H9 (cell line): ENCODE measurements at regions not wholly inside any gene's neighbourhood (a gene's known extent, or its start where the extent isn't known, plus 50 kb on each side); places are given as distances from the start of the nearest gene placed in this dataset.

Experiments
- DNase-seq: peaks from one replicate; pipeline ENCODE4 v3.0.0-alpha.2; 2017
- H2AFZ ChIP-seq: one replicate; pipeline ENCODE4 v1.6.1; 2013; ENCODE audit warnings: mild to moderate bottlenecking, low read length, control low read depth, moderate library complexity
- H2AK5ac ChIP-seq: 2 replicates; pipeline ENCODE4 v1.6.1; 2013; ENCODE audit warnings: low read length, control low read depth, mixed read lengths; ENCODE audit not compliant: insufficient read length
- H2BK120ac ChIP-seq: one replicate; pipeline ENCODE4 v1.6.1; 2013; ENCODE audit warnings: low read depth, mild to moderate bottlenecking, low read length, control low read depth, inconsistent platforms; ENCODE audit not compliant: poor library complexity, severe bottlenecking
- H2BK12ac ChIP-seq: 2 replicates; pipeline ENCODE4 v1.6.1; 2013; ENCODE audit warnings: low read length, control low read depth, mixed read lengths, low read depth; ENCODE audit not compliant: insufficient read length
- H2BK15ac ChIP-seq: 2 replicates; pipeline ENCODE4 v1.6.1; 2013; ENCODE audit warnings: low read depth, low read length, control low read depth
- H2BK20ac ChIP-seq: one replicate; pipeline ENCODE4 v1.6.1; 2013; ENCODE audit warnings: low read depth, mild to moderate bottlenecking, low read length, control low read depth, inconsistent platforms; ENCODE audit not compliant: poor library complexity, severe bottlenecking
- H2BK5ac ChIP-seq: 2 replicates; pipeline ENCODE4 v1.6.1; 2013; ENCODE audit warnings: low read length, control low read depth, mixed read lengths; ENCODE audit not compliant: insufficient read length
- H3K14ac ChIP-seq: 2 replicates; pipeline ENCODE4 v1.6.1; 2013; ENCODE audit warnings: low read length, control low read depth; ENCODE audit not compliant: insufficient read depth
- H3K18ac ChIP-seq: 2 replicates; pipeline ENCODE4 v1.6.1; 2013; ENCODE audit warnings: low read depth, mild to moderate bottlenecking, mixed read lengths, low read length, control low read depth; ENCODE audit not compliant: insufficient read length
- H3K23ac ChIP-seq: 2 replicates; pipeline ENCODE4 v1.6.1; 2013; ENCODE audit warnings: low read length, control low read depth, mixed read lengths, low read depth; ENCODE audit not compliant: insufficient read length
- H3K23me2 ChIP-seq: 2 replicates; pipeline ENCODE4 v1.6.1; 2013; ENCODE audit warnings: low read depth, mild to moderate bottlenecking, mixed read lengths, low read length, control low read depth; ENCODE audit not compliant: insufficient read length, poor library complexity, severe bottlenecking
- H3K27ac ChIP-seq: 2 replicates; pipeline ENCODE4 v1.5.1; 2013; ENCODE audit warnings: low read length, control low read depth, mixed read lengths, low read depth; ENCODE audit not compliant: insufficient read length
- H3K27me3 ChIP-seq: 2 replicates; pipeline ENCODE4 v1.6.1; 2013; ENCODE audit warnings: low read length, control low read depth, inconsistent platforms; ENCODE audit not compliant: insufficient read depth
- H3K4ac ChIP-seq: 2 replicates; pipeline ENCODE4 v1.6.1; 2013; ENCODE audit warnings: low read depth, mild to moderate bottlenecking, control low read depth, inconsistent platforms, low read length, moderate library complexity
- H3K4me1 ChIP-seq: 2 replicates; pipeline ENCODE4 v1.6.1; 2013; ENCODE audit warnings: low read length, control low read depth, inconsistent platforms; ENCODE audit not compliant: insufficient read depth
- H3K4me2 ChIP-seq: 2 replicates; pipeline ENCODE4 v1.6.1; 2013; ENCODE audit warnings: low read length, control low read depth, mixed read lengths; ENCODE audit not compliant: insufficient read length, insufficient read depth
- H3K56ac ChIP-seq: 2 replicates; pipeline ENCODE4 v1.6.1; 2013; ENCODE audit warnings: low read depth, mild to moderate bottlenecking, mixed read lengths, low read length, control low read depth; ENCODE audit not compliant: insufficient read length
- H3K79me1 ChIP-seq: 2 replicates; pipeline ENCODE4 v1.6.1; 2013; ENCODE audit warnings: low read depth, mild to moderate bottlenecking, moderate library complexity, low read length, control low read depth, inconsistent platforms; ENCODE audit not compliant: insufficient read depth, poor library complexity, severe bottlenecking
- H3K79me2 ChIP-seq: 2 replicates; pipeline ENCODE4 v1.6.1; 2013; ENCODE audit warnings: low read length, control low read depth, inconsistent platforms; ENCODE audit not compliant: insufficient read depth
- H3K9ac ChIP-seq: 2 replicates; pipeline ENCODE4 v1.6.1; 2013; ENCODE audit warnings: low read length, control low read depth, mixed read lengths; ENCODE audit not compliant: insufficient read length; ENCODE audit errors: extremely low read depth
- H3K9me3 ChIP-seq: one replicate; pipeline ENCODE4 v1.6.1; 2013; ENCODE audit warnings: low read depth, low read length, inconsistent platforms; ENCODE audit not compliant: control insufficient read depth
- H3T11ph ChIP-seq: one replicate; pipeline ENCODE4 v1.6.1; 2013; ENCODE audit warnings: mild to moderate bottlenecking, low read length, control low read depth, inconsistent platforms
- H4K20me1 ChIP-seq: one replicate; pipeline ENCODE4 v1.6.1; 2013; ENCODE audit not compliant: control insufficient read depth, insufficient read length, insufficient read depth
- H4K5ac ChIP-seq: 2 replicates; pipeline ENCODE4 v1.6.1; 2013; ENCODE audit warnings: low read depth, mild to moderate bottlenecking, mixed read lengths, low read length, control low read depth; ENCODE audit not compliant: insufficient read length
- H4K8ac ChIP-seq: replicated peaks from 2 replicates; pipeline ENCODE4 v1.6.1; 2013; ENCODE audit warnings: low read length, control low read depth, mixed read lengths, low read depth; ENCODE audit not compliant: insufficient read length
- H4K91ac ChIP-seq: 2 replicates; pipeline ENCODE4 v1.6.1; 2013; ENCODE audit warnings: low read depth, mild to moderate bottlenecking, moderate library complexity, mixed read lengths, low read length, control low read depth; ENCODE audit not compliant: insufficient read length
- H3K27ac Mint-ChIP-seq, 3 experiments: 2 replicates in 2 of 3; 3 replicates in 1 of 3; pipeline ENCODE4 v1.8.0; 2020 to 2021; ENCODE audit warnings: mixed read lengths in 3 of 3, mild to moderate bottlenecking in 1 of 3, moderate library complexity in 1 of 3
- H3K27me3 Mint-ChIP-seq: 2 replicates; pipeline ENCODE4 v1.8.0; 2021; ENCODE audit warnings: low read depth, mild to moderate bottlenecking, moderate library complexity, mixed read lengths
- H3K36me3 Mint-ChIP-seq, 3 experiments: 2 replicates in 2 of 3; 3 replicates in 1 of 3; pipeline ENCODE4 v1.8.0; 2020 to 2021; ENCODE audit warnings: low read depth in 3 of 3, mixed read lengths in 3 of 3; ENCODE audit not compliant: insufficient read depth in 1 of 3
- H3K4me1 Mint-ChIP-seq, 2 experiments: 2 replicates each; pipeline ENCODE4 v1.8.0; 2020; ENCODE audit warnings: mixed read lengths in 2 of 2
- H3K4me3 Mint-ChIP-seq, 2 experiments: 2 replicates in 1 of 2; 3 replicates in 1 of 2; pipeline ENCODE4 v1.8.0; 2020 to 2021; ENCODE audit warnings: mild to moderate bottlenecking in 2 of 2, mixed read lengths in 2 of 2, moderate library complexity in 1 of 2
- H3K9me3 Mint-ChIP-seq, 2 experiments: 2 replicates in 1 of 2; 3 replicates in 1 of 2; pipeline ENCODE4 v1.8.0; 2020; ENCODE audit warnings: mild to moderate bottlenecking in 2 of 2, mixed read lengths in 2 of 2, moderate library complexity in 1 of 2
- CTCF ChIP-seq: fragments of 200-600 bp; sonication (generic); conservative IDR thresholded peaks from 3 replicates; pipeline ENCODE4 v1.8.0; 2021; ENCODE audit warnings: antibody characterized with exemption, mild to moderate bottlenecking
- WGBS: extraction: QIAGEN DNeasy Blood & Tissue Kit; methylation state at CpG from one replicate; pipeline ENCODE4 v1.1.7; 2013; ENCODE audit warnings: missing lambda C conversion rate, low lambda C conversion rate, mixed read lengths; ENCODE audit not compliant: insufficient read length; ENCODE audit errors: extremely low coverage; 5-methylcytosine and 5-hydroxymethylcytosine counted together

DNA sequence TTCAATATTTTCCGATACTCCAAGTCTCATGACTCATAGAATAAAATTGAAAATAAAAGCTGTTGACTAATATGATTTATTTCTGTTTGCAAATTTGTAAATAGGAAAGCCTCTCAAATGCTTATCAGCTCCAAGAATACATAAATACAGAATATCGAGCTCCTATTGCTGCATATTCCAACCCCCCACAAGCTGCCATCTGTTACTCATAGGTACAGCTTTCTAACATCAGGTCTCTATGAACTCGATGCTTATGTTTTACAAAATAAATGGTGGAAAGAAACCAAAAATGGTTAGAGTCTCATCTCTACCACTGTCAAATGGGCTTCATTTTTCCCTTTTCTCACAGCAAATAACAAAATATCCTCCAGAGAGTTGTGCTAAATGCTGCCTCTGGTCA lies 631.6 kb upstream of the CDH18 start:
- Histone ChIP-seq H2BK120ac (no peak overlapping the region), H2BK12ac (no peak overlapping the region), H3K9me3 (no peaks in the 10 kb centered on the region), H4K91ac (no peak overlapping the region), H3K79me1 (no peaks in the 10 kb centered on the region), H3T11ph (no peak overlapping the region), H2BK15ac (no peak overlapping the region), H3K27ac (no peak overlapping the region), H3K9ac (no peak overlapping the region), H3K4ac (no peak overlapping the region), H3K79me2 (no peaks in the 10 kb centered on the region), H2BK5ac (no peak overlapping the region), H2BK20ac (no peak overlapping the region), H2AFZ (no peak overlapping the region), H3K23ac (no peak overlapping the region), H2AK5ac (no peak overlapping the region), H3K4me1 (no peaks in the 10 kb centered on the region), H3K14ac (no peak overlapping the region), H3K27me3 (no peaks in the 10 kb centered on the region), H4K20me1 (no peaks in the 10 kb centered on the region), H3K56ac (no peak overlapping the region), H4K8ac (no peak overlapping the region), H3K4me2 (no peak overlapping the region), H3K23me2 (no peaks in the 10 kb centered on the region), H3K18ac (no peak overlapping the region), H4K5ac (no peak overlapping the region)
- H3K36me3 Mint-ChIP-seq, result no peaks in the 10 kb centered on the region
- H3K27ac Mint-ChIP-seq, result no peak overlapping the region
- no peak for TF ChIP-seq CTCF
- H3K4me1 Mint-ChIP-seq, result peaks cover 4% of the 10 kb centered on the region in 2 experiments; a peak in 3 of 4 replicates
- no peaks in the 10 kb centered on the region for H3K9me3 Mint-ChIP-seq
- DNase-seq, result no peak
- WGBS, result no CpG with 5 or more reads among the region's 3 CpGs
- no peak overlapping the region for H3K4me3 Mint-ChIP-seq
- H3K27me3 Mint-ChIP-seq, result no peaks in the 10 kb centered on the region
